BJ (cell line): ENCODE measurements at regions not wholly inside any gene's neighbourhood (a gene's known extent, or its start where the extent isn't known, plus 50 kb on each side); places are given as distances from the start of the nearest gene placed in this dataset.
"Not testable (repeated sequence)": the region's sequence is repeated elsewhere in the genome, so short reads cannot be mapped to it uniquely, and the experiment has no call there.

ENCODE experiments used
- CTCF ChIA-PET: fragments of 350-600 bp; formaldehyde crosslinking; extraction: SDS; loops from one replicate; lab custom pipeline; 2021; ENCODE audit warnings: antibody characterized with exemption, inconsistent platforms; lab: Yijun Ruan, JAX
- POLR2A ChIA-PET: fragments of 300-600 bp; sonication (Branson Sonifier 250); formaldehyde crosslinking; extraction: SDS; loops from one replicate; lab custom pipeline; 2021; ENCODE audit warnings: antibody characterized with exemption; lab: Charles Lee
- DNase-seq: peaks from one replicate; pipeline ENCODE4 v3.0.0-alpha.2; 2011; ENCODE audit warnings: low read depth
- H3K27me3 ChIP-seq: 2 replicates; pipeline ENCODE4 v1.6.0; 2011; ENCODE audit warnings: low read length; ENCODE audit not compliant: control insufficient read depth, insufficient read depth
- H3K36me3 ChIP-seq: 2 replicates; pipeline ENCODE4 v1.5.1; 2011; ENCODE audit warnings: low read length; ENCODE audit not compliant: control insufficient read depth, insufficient read depth
- H3K4me3 ChIP-seq: 2 replicates; pipeline ENCODE4 v1.5.1; 2011; ENCODE audit warnings: low read depth, mild to moderate bottlenecking, control low read depth, low read length
- CTCF ChIP-seq: IDR thresholded peaks from 2 replicates; pipeline ENCODE4 v1.5.1; 2011; ENCODE audit warnings: low read depth, mild to moderate bottlenecking, control low read depth, inconsistent platforms, low read length, moderate library complexity; ENCODE audit not compliant: insufficient read depth

DNA sequence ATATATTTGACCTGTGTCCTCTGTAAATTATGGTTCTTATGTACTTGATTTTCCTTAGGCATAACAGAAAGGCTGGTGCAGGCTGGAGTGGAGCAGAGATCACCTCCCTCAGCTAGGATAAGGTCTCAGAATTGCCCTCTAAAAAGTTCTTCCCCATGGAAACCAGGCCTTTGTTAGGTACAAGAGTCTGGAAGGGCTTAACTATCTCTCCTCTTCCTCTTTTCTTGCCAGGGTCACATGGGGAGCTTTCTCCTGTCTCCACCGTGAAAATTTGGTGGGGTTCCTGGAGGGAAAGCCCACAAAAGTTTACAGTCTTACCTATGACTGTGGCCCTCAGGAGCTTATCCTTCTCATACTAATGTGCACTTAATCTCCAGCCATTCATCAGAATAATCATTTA is 633.2 kb downstream of the MCTP2 start:
- no peaks in the 10 kb centered on the region for H3K27me3 ChIP-seq
- no peak for TF ChIP-seq CTCF
- no peak overlapping the region for H3K4me3 ChIP-seq
- ChIA-PET CTCF (no interaction called here), POLR2A (no interaction called here)
- H3K36me3 ChIP-seq: no peaks in the 10 kb centered on the region
- DNase-seq: no peak

DNA sequence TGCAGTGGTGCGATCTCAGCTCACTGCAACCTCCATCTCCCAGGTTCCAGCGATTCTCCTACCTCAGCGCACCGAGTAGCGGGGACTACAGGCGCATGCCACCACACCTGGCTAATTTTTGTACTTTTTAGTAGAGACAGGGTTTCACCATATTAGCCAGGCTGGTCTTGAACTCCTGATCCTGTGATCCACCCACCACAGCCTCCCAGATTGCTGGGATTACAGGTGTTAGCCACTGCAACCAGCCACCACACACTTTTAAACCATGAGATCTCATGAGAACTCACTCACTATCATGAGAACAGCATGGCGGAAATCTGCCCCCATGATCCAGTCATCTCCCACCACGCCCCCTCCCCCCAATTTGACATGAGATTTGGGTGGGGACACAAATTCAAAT is 636.9 kb downstream of the MCTP2 start:
- DNase-seq, POLR2A ChIA-PET: not testable (repeated sequence)

GRCh38 chr15:94875550-94875949 is 644.2 kb downstream of the MCTP2 start:
- ChIA-PET CTCF (no interaction called here), POLR2A (no interaction called here)
- DNase-seq: no peak
- no peak for TF ChIP-seq CTCF
- H3K27me3 ChIP-seq: no peaks in the 10 kb centered on the region
- no peak overlapping the region for H3K4me3 ChIP-seq
- no peaks in the 10 kb centered on the region for H3K36me3 ChIP-seq

More for the DNA sequence above, 636.9 kb downstream of the MCTP2 start:
- H3K27me3 ChIP-seq, H3K4me3 ChIP-seq, CTCF ChIA-PET, H3K36me3 ChIP-seq: not testable (repeated sequence)

DNA sequence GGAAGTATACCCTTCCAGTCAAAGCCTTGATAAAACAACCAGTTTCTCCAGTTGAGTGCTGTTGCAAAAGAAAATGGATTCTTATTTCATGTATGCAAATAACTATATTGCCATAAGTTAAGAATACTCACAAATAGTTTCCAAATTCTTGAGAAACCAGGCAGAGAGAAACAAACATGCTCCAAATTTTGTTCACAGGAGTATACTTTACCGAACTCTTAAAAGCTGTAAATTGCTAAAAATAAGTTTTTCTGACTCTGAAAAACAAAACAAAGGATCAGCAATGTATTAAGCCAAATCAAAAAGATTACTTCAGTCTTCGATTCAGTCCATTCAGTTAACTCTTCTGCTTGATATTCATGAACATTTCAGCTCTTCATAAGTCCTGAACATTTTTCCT is 646.5 kb downstream of the MCTP2 start:
- Histone ChIP-seq H3K27me3 (no peaks in the 10 kb centered on the region), H3K36me3 (no peaks in the 10 kb centered on the region), H3K4me3 (no peak overlapping the region)
- ChIA-PET POLR2A (no interaction called here), CTCF (no interaction called here)
- DNase-seq: no peak
- no peak for TF ChIP-seq CTCF

- Histone ChIP-seq H3K36me3 (no peaks in the 10 kb centered on the region), H3K4me3 (no peak overlapping the region), H3K27me3 (no peaks in the 10 kb centered on the region)
- ChIA-PET POLR2A (no interaction called here), CTCF (no interaction called here)
- TF ChIP-seq CTCF: no peak
- no peak for DNase-seq
Measured at GRCh38 chr15:94882071-94882712, 650.8 kb downstream of the MCTP2 start.

DNA sequence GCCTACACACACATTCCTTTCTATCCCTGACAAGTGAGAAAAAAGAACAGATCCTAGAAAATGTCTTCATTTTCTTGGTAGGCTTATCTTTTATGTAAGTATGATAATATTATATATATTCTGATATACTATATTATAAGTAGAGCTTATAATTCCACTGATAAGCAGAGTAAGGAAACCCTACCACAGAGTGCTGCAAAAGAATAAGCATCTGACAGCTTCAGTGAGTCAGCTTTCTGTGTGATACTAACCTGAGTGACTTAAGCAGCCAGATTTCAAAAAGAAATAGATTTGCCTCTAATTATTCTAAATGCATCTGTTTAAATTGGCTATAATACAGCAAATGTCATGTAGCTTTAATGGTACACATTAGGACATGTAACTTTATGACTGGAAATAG is 656.0 kb downstream of the MCTP2 start:
- Histone ChIP-seq H3K27me3 (no peaks in the 10 kb centered on the region), H3K36me3 (no peaks in the 10 kb centered on the region), H3K4me3 (no peak overlapping the region)
- ChIA-PET POLR2A (no interaction called here), CTCF (no interaction called here)
- DNase-seq: no peak
- no peak for TF ChIP-seq CTCF
